Neural progenitor cell (in vitro differentiated cells): ENCODE measurements at regions not wholly inside any gene's neighbourhood (a gene's known extent, or its start where the extent isn't known, plus 50 kb on each side); places are given as distances from the start of the nearest gene placed in this dataset.

Experiments
- DNase-seq: peaks from one replicate; pipeline ENCODE4 v3.0.0-alpha.2; 2016; ENCODE audit warnings: low spot score
- H2AFZ ChIP-seq: fragments of 200-600 bp; sonication (generic); replicated peaks from 2 replicates; pipeline ENCODE4 v1.6.1; 2016; ENCODE audit warnings: antibody characterized with exemption
- H3F3A ChIP-seq: fragments of 200-600 bp; sonication (generic); 2 replicates; pipeline ENCODE4 v1.6.1; 2016; ENCODE audit warnings: antibody characterized with exemption, low read depth
- H3K27ac ChIP-seq: fragments of 200-600 bp; sonication (generic); 2 replicates; pipeline ENCODE4 v1.5.1; 2016; ENCODE audit warnings: mild to moderate bottlenecking
- H3K27me3 ChIP-seq: fragments of 200-600 bp; sonication (generic); 2 replicates; pipeline ENCODE4 v1.6.1; 2016; ENCODE audit warnings: mild to moderate bottlenecking, moderate library complexity
- H3K36me3 ChIP-seq: fragments of 200-600 bp; sonication (generic); 2 replicates; pipeline ENCODE4 v1.5.1; 2016
- H3K4me1 ChIP-seq: fragments of 200-600 bp; sonication (generic); 2 replicates; pipeline ENCODE4 v1.6.1; 2016; ENCODE audit warnings: mixed run types
- H3K4me2 ChIP-seq: fragments of 200-600 bp; sonication (generic); 2 replicates; pipeline ENCODE4 v1.6.1; 2016
- H3K4me3 ChIP-seq: fragments of 200-600 bp; sonication (generic); 2 replicates; pipeline ENCODE4 v1.5.1; 2016
- H3K79me2 ChIP-seq: fragments of 200-600 bp; sonication (generic); 2 replicates; pipeline ENCODE4 v1.6.1; 2016; ENCODE audit warnings: low read depth
- H3K9ac ChIP-seq: fragments of 200-600 bp; sonication (generic); 2 replicates; pipeline ENCODE4 v1.6.1; 2016
- H3K9me3 ChIP-seq: fragments of 200-600 bp; sonication (generic); 2 replicates; pipeline ENCODE4 v1.5.1; 2016; ENCODE audit warnings: low read depth
- H4K20me1 ChIP-seq: fragments of 200-600 bp; sonication (generic); 2 replicates; pipeline ENCODE4 v1.6.1; 2016; ENCODE audit warnings: low read depth
- H3K27ac Mint-ChIP-seq: 3 replicates; pipeline ENCODE4 v1.8.0; 2021; ENCODE audit warnings: mixed read lengths
- H3K27me3 Mint-ChIP-seq: 2 replicates; pipeline ENCODE4 v1.8.0; 2022; ENCODE audit warnings: low read depth, mild to moderate bottlenecking, inconsistent platforms, moderate library complexity, mixed read lengths; ENCODE audit not compliant: insufficient read depth
- H3K36me3 Mint-ChIP-seq: 3 replicates; pipeline ENCODE4 v1.8.0; 2021; ENCODE audit warnings: mixed read lengths
- H3K4me1 Mint-ChIP-seq: 3 replicates; pipeline ENCODE4 v1.8.0; 2021; ENCODE audit warnings: mixed read lengths
- H3K4me3 Mint-ChIP-seq: 3 replicates; pipeline ENCODE4 v1.8.0; 2021; ENCODE audit warnings: mild to moderate bottlenecking, moderate library complexity, mixed read lengths
- H3K9me3 Mint-ChIP-seq: 3 replicates; pipeline ENCODE4 v1.8.0; 2020; ENCODE audit warnings: mixed read lengths
- EZH2 ChIP-seq: fragments of 200-600 bp; sonication (generic); IDR thresholded peaks from 2 replicates; pipeline ENCODE4 v1.6.1; 2017; ENCODE audit warnings: antibody characterized with exemption, mild to moderate bottlenecking, moderate library complexity
- EZH2phosphoT487 ChIP-seq: fragments of 200-600 bp; sonication (generic); IDR thresholded peaks from 2 replicates; pipeline ENCODE4 v1.6.1; 2017; ENCODE audit warnings: antibody characterized with exemption
- TF ChIP-seq, protein P1 (sequence below): fragments of 200-600 bp; sonication (generic); IDR thresholded peaks from 2 replicates; pipeline ENCODE4 v1.5.1; 2017; ENCODE audit warnings: antibody characterized with exemption, mild to moderate bottlenecking

DNA sequence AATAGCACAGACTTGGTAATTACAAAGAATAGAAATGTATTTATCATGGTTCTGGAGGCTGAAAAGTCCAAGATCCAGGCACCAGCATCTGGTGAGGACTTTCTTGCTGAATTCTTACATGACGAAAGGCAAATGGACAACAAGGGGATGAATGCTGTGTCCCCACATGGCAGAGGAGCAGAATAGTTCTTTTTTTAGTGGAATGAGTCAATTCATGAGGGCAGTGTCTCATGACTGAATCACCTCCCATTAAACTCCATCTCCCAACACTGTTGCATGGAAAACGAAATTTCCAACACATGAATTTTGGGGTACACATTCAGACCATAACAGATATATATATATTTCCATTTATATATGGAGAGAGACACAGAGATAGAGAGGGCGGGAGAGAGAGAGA is 628.3 kb downstream of the TRIML1 start:
- Histone ChIP-seq H3K36me3 (no peaks in the 10 kb centered on the region), H4K20me1 (no peaks in the 10 kb centered on the region), H3K4me2 (no peak overlapping the region), H3K27ac (no peak overlapping the region), H3K4me3 (no peak overlapping the region), H2AFZ (no peak overlapping the region), H3F3A (peaks cover 9% of the 10 kb centered on the region), H3K4me1 (no peaks in the 10 kb centered on the region), H3K9ac (no peak overlapping the region), H3K27me3 (no peaks in the 10 kb centered on the region), H3K79me2 (no peaks in the 10 kb centered on the region), H3K9me3 (peaks cover 10% of the 10 kb centered on the region)
- TF ChIP-seq, protein P1, sequence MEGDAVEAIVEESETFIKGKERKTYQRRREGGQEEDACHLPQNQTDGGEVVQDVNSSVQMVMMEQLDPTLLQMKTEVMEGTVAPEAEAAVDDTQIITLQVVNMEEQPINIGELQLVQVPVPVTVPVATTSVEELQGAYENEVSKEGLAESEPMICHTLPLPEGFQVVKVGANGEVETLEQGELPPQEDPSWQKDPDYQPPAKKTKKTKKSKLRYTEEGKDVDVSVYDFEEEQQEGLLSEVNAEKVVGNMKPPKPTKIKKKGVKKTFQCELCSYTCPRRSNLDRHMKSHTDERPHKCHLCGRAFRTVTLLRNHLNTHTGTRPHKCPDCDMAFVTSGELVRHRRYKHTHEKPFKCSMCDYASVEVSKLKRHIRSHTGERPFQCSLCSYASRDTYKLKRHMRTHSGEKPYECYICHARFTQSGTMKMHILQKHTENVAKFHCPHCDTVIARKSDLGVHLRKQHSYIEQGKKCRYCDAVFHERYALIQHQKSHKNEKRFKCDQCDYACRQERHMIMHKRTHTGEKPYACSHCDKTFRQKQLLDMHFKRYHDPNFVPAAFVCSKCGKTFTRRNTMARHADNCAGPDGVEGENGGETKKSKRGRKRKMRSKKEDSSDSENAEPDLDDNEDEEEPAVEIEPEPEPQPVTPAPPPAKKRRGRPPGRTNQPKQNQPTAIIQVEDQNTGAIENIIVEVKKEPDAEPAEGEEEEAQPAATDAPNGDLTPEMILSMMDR, result no peak
- TF ChIP-seq EZH2 (no peak), EZH2phosphoT487 (no peak)
- Mint-ChIP-seq H3K4me1 (no peaks in the 10 kb centered on the region), H3K27me3 (peaks cover 3% of the 10 kb centered on the region), H3K9me3 (peaks cover 7% of the 10 kb centered on the region), H3K36me3 (no peaks in the 10 kb centered on the region), H3K27ac (no peak overlapping the region), H3K4me3 (no peak overlapping the region)
- no peak for DNase-seq

DNA sequence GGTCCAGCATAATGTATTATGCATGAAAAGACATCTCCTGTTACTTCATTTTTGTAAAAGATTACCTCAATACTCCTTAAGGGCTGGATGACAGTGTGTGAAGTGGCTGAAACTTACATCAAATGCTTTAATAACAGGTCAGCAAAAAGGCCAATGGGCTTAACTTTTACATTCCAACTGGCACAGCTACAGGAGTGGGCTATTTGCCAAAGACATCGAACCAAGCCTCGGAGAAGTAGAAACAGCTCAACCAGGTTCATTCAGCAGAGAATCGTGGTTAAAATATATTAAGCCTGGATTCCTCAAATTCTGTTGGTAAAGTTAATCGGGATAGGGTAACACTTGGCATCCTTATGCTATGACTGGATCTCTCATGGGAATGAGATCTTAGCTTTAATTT is 639.7 kb downstream of the TRIML1 start:
- Mint-ChIP-seq H3K36me3 (no peaks in the 10 kb centered on the region), H3K9me3 (no peaks in the 10 kb centered on the region), H3K4me3 (no peak overlapping the region)

DNA sequence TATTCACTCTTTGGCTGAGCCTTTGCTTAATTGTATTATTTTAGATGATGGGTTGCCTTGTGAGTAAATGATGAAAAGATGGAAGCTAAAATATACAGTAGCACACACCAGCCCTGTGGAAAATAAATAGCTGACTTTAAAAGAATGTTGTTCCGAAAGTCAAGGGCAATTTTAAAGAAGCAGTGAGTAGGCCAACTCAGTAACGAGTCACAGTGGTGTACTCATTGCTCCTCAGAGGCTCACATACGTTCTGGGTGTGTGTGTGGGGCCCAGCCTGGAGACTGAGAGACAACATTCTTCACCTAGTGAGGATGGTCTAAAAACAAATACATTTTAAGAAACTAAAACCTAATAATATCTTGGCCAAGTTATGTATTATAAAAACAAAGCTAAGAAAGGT is 640.3 kb downstream of the TRIML1 start:
- Histone ChIP-seq H3K27me3 (no peaks in the 10 kb centered on the region), H2AFZ (no peak overlapping the region), H3K4me2 (no peak overlapping the region), H3K4me1 (no peaks in the 10 kb centered on the region), H3K36me3 (no peaks in the 10 kb centered on the region), H4K20me1 (no peaks in the 10 kb centered on the region), H3K27ac (no peak overlapping the region), H3K9me3 (no peaks in the 10 kb centered on the region), H3F3A (no peaks in the 10 kb centered on the region), H3K9ac (no peak overlapping the region), H3K79me2 (no peaks in the 10 kb centered on the region), H3K4me3 (no peak overlapping the region)
- Mint-ChIP-seq H3K9me3 (no peaks in the 10 kb centered on the region), H3K36me3 (no peaks in the 10 kb centered on the region), H3K4me1 (peaks cover 4% of the 10 kb centered on the region), H3K27me3 (no peaks in the 10 kb centered on the region), H3K27ac (no peak overlapping the region), H3K4me3 (no peak overlapping the region)
- no peak for TF ChIP-seq EZH2
- TF ChIP-seq EZH2phosphoT487, result no peak
- TF ChIP-seq, protein P1, result no peak
- no peak for DNase-seq

More for the DNA sequence above, 639.7 kb downstream of the TRIML1 start:
- Histone ChIP-seq H3K27me3 (no peaks in the 10 kb centered on the region), H3K27ac (no peak overlapping the region), H3K36me3 (no peaks in the 10 kb centered on the region), H4K20me1 (no peaks in the 10 kb centered on the region), H2AFZ (no peak overlapping the region), H3F3A (no peaks in the 10 kb centered on the region), H3K4me3 (no peak overlapping the region), H3K9me3 (no peaks in the 10 kb centered on the region), H3K9ac (no peak overlapping the region), H3K4me1 (no peaks in the 10 kb centered on the region), H3K79me2 (no peaks in the 10 kb centered on the region), H3K4me2 (no peak overlapping the region)
- Mint-ChIP-seq H3K27me3 (no peaks in the 10 kb centered on the region), H3K27ac (no peak overlapping the region), H3K4me1 (peaks cover 4% of the 10 kb centered on the region)
- DNase-seq, result no peak
- TF ChIP-seq EZH2phosphoT487 (no peak), EZH2 (no peak)
- TF ChIP-seq, protein P1, result no peak

DNA sequence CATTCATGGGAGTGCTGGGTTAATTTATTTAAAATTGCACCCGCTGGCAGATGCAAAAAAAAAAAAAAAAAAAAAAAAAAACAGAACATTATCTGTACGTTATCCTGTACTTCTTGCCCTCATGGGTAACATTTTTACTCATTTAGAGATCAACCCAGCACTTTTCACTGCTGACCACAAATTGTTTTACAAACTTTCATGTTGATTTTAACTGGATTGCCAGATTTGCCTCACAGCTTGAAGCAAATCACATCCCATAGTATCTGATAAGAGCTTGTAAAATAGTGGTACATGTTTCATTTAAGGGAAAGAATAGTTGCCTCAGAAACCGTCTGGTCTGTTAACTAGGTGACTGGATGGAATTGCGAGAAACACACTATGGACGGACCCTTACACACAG is 640.8 kb downstream of the TRIML1 start:
- no peak overlapping the region for H3K4me3 Mint-ChIP-seq
- Histone ChIP-seq H3K9ac (no peak overlapping the region), H3K4me1 (no peaks in the 10 kb centered on the region), H3F3A (no peaks in the 10 kb centered on the region), H3K9me3 (no peaks in the 10 kb centered on the region), H3K4me3 (no peak overlapping the region), H3K36me3 (no peaks in the 10 kb centered on the region), H3K27ac (no peak overlapping the region), H4K20me1 (no peaks in the 10 kb centered on the region), H3K4me2 (no peak overlapping the region), H3K79me2 (no peaks in the 10 kb centered on the region), H2AFZ (no peak overlapping the region), H3K27me3 (no peaks in the 10 kb centered on the region)
- TF ChIP-seq EZH2phosphoT487 (no peak), EZH2 (no peak)
- TF ChIP-seq, protein P1, result no peak
- H3K27ac Mint-ChIP-seq, result no peak overlapping the region
- H3K36me3 Mint-ChIP-seq, result no peaks in the 10 kb centered on the region
- peaks cover 4% of the 10 kb centered on the region for H3K4me1 Mint-ChIP-seq
- DNase-seq, result no peak
- no peaks in the 10 kb centered on the region for H3K27me3 Mint-ChIP-seq
- H3K9me3 Mint-ChIP-seq, result no peaks in the 10 kb centered on the region
